ENCODE measurements at regions not wholly inside any gene's neighbourhood (a gene's known extent, or its start where the extent isn't known, plus 50 kb on each side); places are given as distances from the start of the nearest gene placed in this dataset.

GRCh38 chr5:116371935-116372334 lies 202.7 kb downstream of the SEMA6A start (continued):
- TF ChIP-seq CERS6 (CRISPR knock-in tag; IDR thresholded peaks at IDR 0.05): no peak
- peak; percentile 37; the same call in 1 of the 2 replicates for TF ChIP-seq HNF4A (CRISPR knock-in tag; IDR thresholded peaks at IDR 0.05)
- peak; percentile 61; the same call in 1 of the 2 replicates for TF ChIP-seq PITX1 (CRISPR knock-in tag; IDR thresholded peaks at IDR 0.05)
- no peak for TF ChIP-seq FOXA1 (IDR thresholded peaks at IDR 0.05)
- 0 out of 2 replicates have a peak, but pooled peaks have one; percentile 7 for TF ChIP-seq FOXA1 (CRISPR knock-in tag; IDR thresholded peaks at IDR 0.05)
- peak; percentile 52 for TF ChIP-seq CEBPG (CRISPR knock-in tag; IDR thresholded peaks at IDR 0.05)

- 5% methylated on average over 2 of the region's 2 CpGs for WGBS (ENCODE audit: low lambda C conversion rate)
- H3K4me1 ChIP-seq (ENCODE audit: insufficient read depth, low read length): peaks cover 21% of the 10 kb centered on the region
- peak; percentile 62 for DNase-seq (ENCODE audit: low spot score)
- H3K9me3 ChIP-seq (ENCODE audit: low read length): no peaks in the 10 kb centered on the region
- CTCF ChIA-PET (ENCODE audit: low intra/inter-chr PET ratio, low total read pairs): no interaction called here
- BruUV-seq (replicated peaks): no TSS peak
- in situ Hi-C loops (cut with HindIII; ENCODE audit: extremely low pct_ligation_motif_present, low pct_unique_long_range_greater_than_20kb) (no loop called here), intact Hi-C loops (cut with micrococcal nuclease; ENCODE audit: unreplicated experiment) (no loop called here)
- H3K9ac ChIP-seq (ENCODE audit: insufficient read depth, low read depth, low read length): no peak overlapping the region
- POLR2A ChIA-PET: no interaction called here
- peak; percentile 57 for FAIRE-seq
- H4K20me1 ChIP-seq (ENCODE audit: insufficient read depth, low read length): no peaks in the 10 kb centered on the region
- no peaks in the 10 kb centered on the region for H3K79me2 ChIP-seq (ENCODE audit: insufficient read depth, low read length)
- peak overlapping the region; percentile 38 for H3K4me2 ChIP-seq (ENCODE audit: low read depth, low read length)
- no peaks in the 10 kb centered on the region for H3K27me3 ChIP-seq (ENCODE audit: control insufficient read depth in 1 of 2, insufficient read depth in 2 of 2, low read length in 2 of 2)
- H3K36me3 ChIP-seq (replicated peaks in 1 of 2; ENCODE audit: control insufficient read depth in 1 of 2, insufficient read depth in 2 of 2, low read length in 2 of 2): no peaks in the 10 kb centered on the region
- no peak overlapping the region for H3K27ac ChIP-seq (ENCODE audit: extremely low read length, insufficient read depth, low read length)
- peak; percentile 98 for ATAC-seq
- H2AFZ ChIP-seq (ENCODE audit: low read length): no peak overlapping the region
- no peak overlapping the region for H3K4me3 ChIP-seq (replicated peaks in 1 of 3; ENCODE audit: insufficient read depth in 1 of 3, low read depth in 2 of 3, low read length in 3 of 3)
- TF ChIP-seq AGO2 (optimal IDR thresholded peaks at IDR 0.05; ENCODE audit: low read depth, low read length): no peak
- TF ChIP-seq SRSF9 (IDR thresholded peaks at IDR 0.05; ENCODE audit: borderline replicate concordance, insufficient read depth, low read depth, low read length, poor library complexity, severe bottlenecking): no peak
- TF ChIP-seq ZNF333 (CRISPR knock-in tag; IDR thresholded peaks at IDR 0.05; ENCODE audit: borderline replicate concordance): no peak
- no peak for TF ChIP-seq PHF5A (CRISPR knock-in tag; IDR thresholded peaks at IDR 0.05; ENCODE audit: low read depth, unreplicated experiment)
- no peak for TF ChIP-seq MTA3 (CRISPR knock-in tag; IDR thresholded peaks at IDR 0.05)
- TF ChIP-seq BRD4 (CRISPR knock-in tag; IDR thresholded peaks at IDR 0.05): no peak
- TF ChIP-seq EHMT2 (IDR thresholded peaks at IDR 0.05; ENCODE audit: borderline replicate concordance, low read depth, low read length): no peak
- TF ChIP-seq CREM (IDR thresholded peaks at IDR 0.05): no peak
- no peak for TF ChIP-seq CREM (CRISPR knock-in tag; IDR thresholded peaks at IDR 0.05)
- peak; percentile 68; the same call in 1 of the 2 replicates for TF ChIP-seq ZNF644 (CRISPR knock-in tag; IDR thresholded peaks at IDR 0.05; ENCODE audit: low read depth)
- no peak for TF ChIP-seq ZNF143 (CRISPR knock-in tag; IDR thresholded peaks at IDR 0.05)
- peak; percentile 25; the same call in 1 of the 2 replicates for TF ChIP-seq PAXIP1 (CRISPR knock-in tag; conservative IDR thresholded peaks at IDR 0.05)
- 0 out of 2 replicates have a peak, but pooled peaks have one; percentile 13 for TF ChIP-seq ZMYM4 (CRISPR knock-in tag; IDR thresholded peaks at IDR 0.05)
- no peak for TF ChIP-seq FOXO4 (CRISPR knock-in tag; conservative IDR thresholded peaks at IDR 0.05)
Observed at GRCh38 chr5:116371431-116371830, 203.2 kb downstream of the SEMA6A start.
